ENCODE measurements at regions not wholly inside any gene's neighbourhood (a gene's known extent, or its start where the extent isn't known, plus 50 kb on each side); places are given as distances from the start of the nearest gene placed in this dataset.
"Not testable (repeated sequence)": the region's sequence is repeated elsewhere in the genome, so short reads cannot be mapped to it uniquely, and the experiment has no call there.

- no peaks in the 10 kb centered on the region for H3K27me3 Mint-ChIP-seq (ENCODE audit: insufficient read depth, unreplicated experiment)
These were observed 120.1 kb upstream of the TSPAN8 start for GRCh38 chr12:71277866-71278265.

GRCh38 chr12:71276541-71276940 is 118.7 kb upstream of the TSPAN8 start:
- Histone ChIP-seq H3K4me1 (no peaks in the 10 kb centered on the region), H3K27me3 (replicated peaks; ENCODE audit: control insufficient read depth, insufficient read depth, low read length) (no peaks in the 10 kb centered on the region), H3K4me3 (ENCODE audit: low read depth, low read length) (no peak overlapping the region), H3K9me3 (no peaks in the 10 kb centered on the region), H3K36me3 (ENCODE audit: control insufficient read depth, insufficient read depth, low read length) (no peaks in the 10 kb centered on the region)
- H3K27ac Mint-ChIP-seq (ENCODE audit: unreplicated experiment): no peak overlapping the region
- intact Hi-C loops (cut with micrococcal nuclease; ENCODE audit: unreplicated experiment): no loop called here
- H3K27me3 Mint-ChIP-seq (ENCODE audit: insufficient read depth, unreplicated experiment): no peaks in the 10 kb centered on the region
- ChIA-PET POLR2A (no interaction called here), CTCF (no interaction called here)
- no peak for TF ChIP-seq CTCF (IDR thresholded peaks at IDR 0.05; ENCODE audit: insufficient read depth in 1 of 2, low read depth in 1 of 2, low read length in 1 of 2, severe bottlenecking in 1 of 2, unreplicated experiment in 1 of 2)
- no peaks in the 10 kb centered on the region for H3K36me3 Mint-ChIP-seq (ENCODE audit: insufficient read depth, unreplicated experiment)
- H3K4me3 Mint-ChIP-seq (ENCODE audit: unreplicated experiment): no peak overlapping the region
- no TSS peak for BruUV-seq (replicated peaks)
- H3K9me3 Mint-ChIP-seq (ENCODE audit: unreplicated experiment): no peaks in the 10 kb centered on the region
- no peak for DNase-seq
- H3K4me1 Mint-ChIP-seq (ENCODE audit: low read depth, unreplicated experiment): peaks cover 8% of the 10 kb centered on the region

More at GRCh38 chr12:71277866-71278265, 120.1 kb upstream of the TSPAN8 start:
- H3K27me3 ChIP-seq (replicated peaks; ENCODE audit: control insufficient read depth, insufficient read depth, low read length): no peaks in the 10 kb centered on the region
- CTCF ChIA-PET: no interaction called here
- H3K4me1 ChIP-seq: no peaks in the 10 kb centered on the region
- no peaks in the 10 kb centered on the region for H3K9me3 ChIP-seq
- no TSS peak for BruUV-seq (replicated peaks)
- intact Hi-C loops (cut with micrococcal nuclease; ENCODE audit: unreplicated experiment): no loop called here
- no peak for DNase-seq
- Mint-ChIP-seq H3K27ac (ENCODE audit: unreplicated experiment) (no peak overlapping the region), H3K36me3 (ENCODE audit: insufficient read depth, unreplicated experiment) (no peaks in the 10 kb centered on the region), H3K4me1 (ENCODE audit: low read depth, unreplicated experiment) (peaks cover 8% of the 10 kb centered on the region), H3K4me3 (ENCODE audit: unreplicated experiment) (no peak overlapping the region), H3K9me3 (ENCODE audit: unreplicated experiment) (no peaks in the 10 kb centered on the region)
- POLR2A ChIA-PET: no interaction called here
- TF ChIP-seq CTCF (IDR thresholded peaks at IDR 0.05; ENCODE audit: insufficient read depth in 1 of 2, low read depth in 1 of 2, low read length in 1 of 2, severe bottlenecking in 1 of 2, unreplicated experiment in 1 of 2): no peak
- no peaks in the 10 kb centered on the region for H3K36me3 ChIP-seq (ENCODE audit: control insufficient read depth, insufficient read depth, low read length)
- H3K4me3 ChIP-seq (ENCODE audit: low read depth, low read length): no peak overlapping the region

GRCh38 chr12:71270794-71271193 is 113.0 kb upstream of the TSPAN8 start:
- POLR2A ChIA-PET; H3K4me3 Mint-ChIP-seq (ENCODE audit: unreplicated experiment); H3K4me1 ChIP-seq; H3K36me3 Mint-ChIP-seq (ENCODE audit: insufficient read depth, unreplicated experiment); H3K9me3 ChIP-seq; H3K27me3 Mint-ChIP-seq (ENCODE audit: insufficient read depth, unreplicated experiment); H3K4me1 Mint-ChIP-seq (ENCODE audit: low read depth, unreplicated experiment); BruUV-seq (replicated peaks); H3K36me3 ChIP-seq (ENCODE audit: control insufficient read depth, insufficient read depth, low read length); CTCF ChIA-PET; H3K4me3 ChIP-seq (ENCODE audit: low read depth, low read length); H3K27me3 ChIP-seq (replicated peaks; ENCODE audit: control insufficient read depth, insufficient read depth, low read length); intact Hi-C loops (cut with micrococcal nuclease; ENCODE audit: unreplicated experiment); H3K27ac Mint-ChIP-seq (ENCODE audit: unreplicated experiment); DNase-seq: not testable (repeated sequence)
- H3K9me3 Mint-ChIP-seq (ENCODE audit: unreplicated experiment): peaks cover 13% of the 10 kb centered on the region

- H3K4me3 ChIP-seq (ENCODE audit: low read depth, low read length): no peak overlapping the region
- ChIA-PET CTCF (no interaction called here), POLR2A (no interaction called here)
- Mint-ChIP-seq H3K27me3 (ENCODE audit: insufficient read depth, unreplicated experiment) (no peaks in the 10 kb centered on the region), H3K9me3 (ENCODE audit: unreplicated experiment) (peaks cover 13% of the 10 kb centered on the region), H3K4me3 (ENCODE audit: unreplicated experiment) (no peak overlapping the region), H3K4me1 (ENCODE audit: low read depth, unreplicated experiment) (peaks cover 8% of the 10 kb centered on the region), H3K36me3 (ENCODE audit: insufficient read depth, unreplicated experiment) (no peaks in the 10 kb centered on the region), H3K27ac (ENCODE audit: unreplicated experiment) (no peak overlapping the region)
- H3K4me1 ChIP-seq: peaks cover 9% of the 10 kb centered on the region
- H3K27me3 ChIP-seq (replicated peaks; ENCODE audit: control insufficient read depth, insufficient read depth, low read length): no peaks in the 10 kb centered on the region
- TF ChIP-seq CTCF (IDR thresholded peaks at IDR 0.05; ENCODE audit: insufficient read depth in 1 of 2, low read depth in 1 of 2, low read length in 1 of 2, severe bottlenecking in 1 of 2, unreplicated experiment in 1 of 2): no peak
- no peaks in the 10 kb centered on the region for H3K36me3 ChIP-seq (ENCODE audit: control insufficient read depth, insufficient read depth, low read length)
- H3K9me3 ChIP-seq: no peaks in the 10 kb centered on the region
- no peak for DNase-seq
- intact Hi-C loops (cut with micrococcal nuclease; ENCODE audit: unreplicated experiment): no loop called here
- BruUV-seq (replicated peaks): no TSS peak
These were observed 112.3 kb upstream of the TSPAN8 start for GRCh38 chr12:71270057-71270456.

Measured in Caco-2 (cell line).